HG03139 (cell line): ENCODE measurements at regions not wholly inside any gene's neighbourhood (a gene's known extent, or its start where the extent isn't known, plus 50 kb on each side); places are given as distances from the start of the nearest gene placed in this dataset.

Experiments
- ATAC-seq: cut with Tn5 transposase; IDR thresholded peaks from one replicate; pipeline ENCODE4 v1.9.1; 2021; ENCODE audit not compliant: unreplicated experiment

- no peak for ATAC-seq
Observed at GRCh38 chr6:113576310-113576709, 280.8 kb upstream of the MARCKS start.

DNA sequence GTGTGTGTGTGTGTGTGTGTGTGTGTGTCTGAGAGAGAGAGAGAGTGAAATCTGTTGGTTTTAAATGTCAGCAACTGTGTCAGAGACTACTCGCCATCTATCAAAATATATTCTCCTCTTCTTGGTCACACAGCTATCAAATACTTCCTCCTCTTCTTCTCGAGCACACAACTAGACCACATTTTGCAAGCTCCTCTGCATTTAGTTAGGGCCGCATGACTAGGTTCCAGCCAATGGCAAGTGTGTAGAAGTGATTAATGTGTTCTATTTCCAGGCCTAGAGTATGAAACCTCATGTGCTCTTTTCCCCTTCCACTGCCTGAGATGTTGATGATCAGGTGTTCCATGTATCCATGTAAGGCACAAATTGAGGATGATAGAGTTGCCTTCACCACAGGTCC, 278.5 kb upstream of the MARCKS start:
- ATAC-seq: no peak

DNA sequence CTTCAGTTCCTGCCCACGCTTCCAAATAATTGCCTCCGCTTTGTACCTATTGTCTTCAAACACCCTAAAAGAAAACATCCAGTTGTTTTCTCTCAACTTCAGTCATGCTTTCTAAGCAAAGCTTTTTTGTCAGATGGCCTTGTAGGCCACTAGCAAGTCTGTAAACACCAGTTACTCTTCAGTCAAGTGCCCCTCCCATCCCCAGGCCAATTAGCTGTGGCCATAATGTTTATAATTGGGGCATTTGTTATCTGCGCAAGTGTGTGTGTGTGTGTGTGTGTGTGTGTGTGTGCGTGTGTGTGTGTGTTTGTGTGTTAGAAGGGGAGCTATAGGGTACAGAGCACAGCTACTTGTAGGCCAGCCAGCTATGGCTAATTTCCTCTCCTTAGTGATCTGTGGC, 272.4 kb upstream of the MARCKS start:
- no peak for ATAC-seq

DNA sequence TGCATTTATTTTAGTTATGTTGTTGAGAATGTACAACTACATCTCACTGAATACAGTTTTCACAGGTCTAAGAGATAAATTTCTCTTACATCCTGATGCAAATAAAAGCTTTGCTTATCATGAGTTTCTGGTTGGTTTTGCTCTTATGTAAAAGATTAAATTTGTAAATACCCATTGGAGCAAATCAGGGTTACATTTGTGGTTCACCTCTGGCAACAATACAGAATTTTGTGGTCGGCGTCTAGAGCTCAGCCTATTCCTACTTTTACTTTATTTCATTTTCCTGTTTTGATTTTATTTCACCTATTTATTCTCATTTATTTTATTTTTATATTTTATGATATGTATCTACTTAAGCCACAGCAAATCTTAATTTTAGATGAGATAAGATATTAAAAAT, 271.9 kb upstream of the MARCKS start:
- no peak for ATAC-seq

DNA sequence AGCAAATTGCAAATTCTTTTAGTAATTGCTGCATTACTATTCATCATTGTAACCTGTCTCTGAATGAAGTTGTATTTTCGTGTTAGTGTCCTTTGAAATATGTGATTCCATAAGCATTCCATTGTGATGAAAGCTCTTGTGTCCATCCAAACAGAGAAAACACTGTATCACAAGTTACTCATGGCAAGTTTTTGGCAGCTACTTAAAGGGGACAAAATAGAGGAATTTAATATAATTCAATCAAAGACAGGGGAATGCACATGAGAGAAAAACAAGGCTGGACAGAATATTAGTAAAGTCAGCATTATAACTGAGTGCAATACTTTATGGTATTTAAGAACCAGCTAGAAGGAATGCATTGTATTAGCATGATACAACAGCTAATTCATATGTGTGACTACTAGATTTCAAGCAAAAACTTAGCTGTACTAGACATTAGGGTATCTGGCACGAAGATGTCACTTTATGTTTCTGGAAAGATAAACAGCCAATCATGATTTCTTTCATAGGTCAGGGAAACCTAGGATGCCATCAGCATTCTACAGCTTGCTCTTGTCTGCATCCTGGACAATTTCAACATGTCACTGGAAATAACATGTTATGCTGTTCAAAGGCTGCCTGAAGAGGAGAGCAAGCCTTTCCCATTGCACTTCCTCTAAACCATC, 270.6 kb upstream of the MARCKS start:
- no peak for ATAC-seq

DNA sequence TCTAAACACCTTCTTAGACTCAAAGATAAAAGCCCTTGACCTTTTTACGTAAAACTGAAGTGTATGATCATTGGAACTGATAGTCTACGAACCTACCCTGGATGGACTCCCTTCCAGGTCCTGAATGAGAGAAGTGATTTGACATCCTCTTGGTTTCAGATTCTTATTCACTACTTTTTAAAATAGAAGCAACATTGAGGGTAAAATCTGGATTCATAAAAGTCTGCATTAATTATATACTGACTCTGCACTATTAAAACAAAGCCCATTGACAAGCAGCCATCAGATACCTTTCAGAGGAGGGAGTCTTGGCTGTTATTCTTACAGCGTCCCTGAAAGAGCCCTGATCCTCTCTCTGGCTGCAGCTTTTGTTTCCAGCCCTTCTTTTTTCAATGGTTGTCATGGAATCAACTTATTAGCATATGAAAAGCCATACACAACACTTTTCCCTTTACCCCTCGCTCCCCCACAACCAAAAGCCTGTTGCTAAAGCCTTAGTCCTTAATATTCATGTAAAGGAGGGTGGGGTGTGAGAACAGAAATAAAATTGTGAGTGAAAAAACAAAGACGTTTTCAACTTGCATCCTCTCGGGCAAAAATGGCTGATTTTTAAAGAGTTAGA, 270.0 kb upstream of the MARCKS start:
- ATAC-seq: no peak

DNA sequence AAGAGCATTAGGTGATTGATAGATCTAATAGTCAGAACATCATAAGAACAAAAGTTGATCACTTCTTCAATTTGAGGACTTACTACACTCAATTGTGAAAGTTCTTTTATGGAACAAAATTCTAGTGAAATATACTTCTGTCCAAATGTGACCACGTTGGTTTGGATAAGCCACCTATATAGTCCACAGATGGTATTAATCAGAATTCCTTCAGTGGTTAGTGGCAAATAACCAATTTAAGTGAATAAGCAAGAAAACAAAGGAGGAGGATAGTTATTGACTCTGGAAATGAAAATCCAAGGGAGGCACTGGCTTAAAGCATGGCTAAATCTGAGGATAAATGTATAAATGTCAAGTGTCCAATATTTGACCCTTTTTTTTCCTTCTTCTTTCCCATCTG, 268.5 kb upstream of the MARCKS start:
- ATAC-seq: no peak

- no peak for ATAC-seq
Observed at GRCh38 chr6:113591896-113592827, 265.0 kb upstream of the MARCKS start.

GRCh38 chr6:113594726-113595125, 262.4 kb upstream of the MARCKS start:
- no peak for ATAC-seq

GRCh38 chr6:113595911-113596376, 261.2 kb upstream of the MARCKS start:
- ATAC-seq: no peak

- no peak for ATAC-seq
Observed at GRCh38 chr6:113596387-113597230, 260.5 kb upstream of the MARCKS start.

- ATAC-seq: no peak
Observed at GRCh38 chr6:113597231-113597583, 259.9 kb upstream of the MARCKS start.

DNA sequence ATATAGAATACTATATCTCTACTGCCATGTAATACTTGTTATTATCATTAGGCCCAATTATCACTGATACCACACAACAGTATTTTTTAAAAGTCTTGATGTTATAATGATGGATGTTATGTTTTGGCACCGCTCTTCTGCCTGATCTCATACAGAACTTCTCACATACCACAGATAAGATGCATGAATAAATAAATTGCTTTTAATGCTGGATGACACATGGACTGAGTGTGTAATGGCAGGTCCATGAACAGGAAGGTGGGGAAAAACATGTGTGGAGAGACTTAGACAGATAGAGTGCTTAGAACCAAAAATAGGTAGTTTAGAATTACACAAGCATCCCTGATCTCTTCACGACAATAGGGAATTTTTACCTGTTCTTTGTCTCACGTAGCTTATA, 258.4 kb upstream of the MARCKS start:
- no peak for ATAC-seq

DNA sequence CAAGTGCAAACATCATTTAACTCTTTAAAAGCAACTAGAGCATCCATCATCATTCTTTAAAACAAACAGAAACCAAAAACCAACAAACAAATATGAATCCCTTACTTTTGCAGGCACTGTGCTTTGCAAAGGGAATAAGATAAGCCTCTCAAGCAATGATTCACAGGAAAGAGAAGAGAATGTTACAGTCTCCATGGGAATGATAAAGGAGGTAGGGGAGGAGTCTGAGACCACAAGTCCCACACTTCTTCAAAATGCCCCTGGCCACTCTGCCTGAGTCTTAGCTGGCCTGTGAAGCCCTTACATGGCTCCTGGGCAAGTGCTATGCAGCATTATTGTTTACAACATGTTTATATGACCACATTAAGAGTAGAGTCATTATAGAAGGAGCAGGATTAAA, 257.7 kb upstream of the MARCKS start:
- ATAC-seq: no peak

DNA sequence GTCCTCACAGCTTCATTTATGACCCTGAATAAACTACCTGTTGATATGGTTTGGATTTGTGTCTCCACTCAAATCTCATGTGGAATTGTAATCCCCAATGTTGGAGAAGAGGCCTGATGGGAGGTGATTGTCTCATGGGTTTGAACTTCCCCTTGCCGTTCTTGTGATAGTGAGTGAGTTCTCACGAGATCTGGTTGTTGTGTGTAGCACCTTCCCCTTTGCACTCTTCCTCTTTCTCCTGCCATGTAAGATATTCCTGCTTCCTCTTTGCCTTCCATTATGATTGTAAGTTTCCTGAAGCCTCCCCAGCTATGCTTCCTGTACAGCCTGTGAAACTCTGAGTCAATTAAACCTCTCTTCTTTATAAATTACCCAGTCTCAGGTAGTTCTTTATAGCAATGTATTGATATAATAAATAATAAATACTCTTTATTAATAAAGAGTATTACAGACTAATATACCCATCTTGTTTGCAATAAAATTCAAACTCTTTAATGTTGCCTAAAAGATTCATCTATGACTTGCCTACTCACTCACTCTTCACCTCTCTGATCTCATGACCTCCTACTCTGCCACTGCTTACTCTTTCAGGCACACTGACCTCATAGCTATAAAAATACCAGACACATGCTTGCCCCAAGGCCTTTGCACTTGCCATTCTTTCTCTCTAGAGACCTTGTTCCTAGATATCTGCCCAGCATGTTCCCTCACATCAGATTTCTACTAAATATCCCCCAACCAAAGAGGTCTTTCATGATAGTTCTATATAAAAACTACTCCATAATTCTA, 256.4 kb upstream of the MARCKS start:
- ATAC-seq: no peak

- ATAC-seq: no peak
Observed at GRCh38 chr6:113607821-113608545, 249.2 kb upstream of the MARCKS start.

DNA sequence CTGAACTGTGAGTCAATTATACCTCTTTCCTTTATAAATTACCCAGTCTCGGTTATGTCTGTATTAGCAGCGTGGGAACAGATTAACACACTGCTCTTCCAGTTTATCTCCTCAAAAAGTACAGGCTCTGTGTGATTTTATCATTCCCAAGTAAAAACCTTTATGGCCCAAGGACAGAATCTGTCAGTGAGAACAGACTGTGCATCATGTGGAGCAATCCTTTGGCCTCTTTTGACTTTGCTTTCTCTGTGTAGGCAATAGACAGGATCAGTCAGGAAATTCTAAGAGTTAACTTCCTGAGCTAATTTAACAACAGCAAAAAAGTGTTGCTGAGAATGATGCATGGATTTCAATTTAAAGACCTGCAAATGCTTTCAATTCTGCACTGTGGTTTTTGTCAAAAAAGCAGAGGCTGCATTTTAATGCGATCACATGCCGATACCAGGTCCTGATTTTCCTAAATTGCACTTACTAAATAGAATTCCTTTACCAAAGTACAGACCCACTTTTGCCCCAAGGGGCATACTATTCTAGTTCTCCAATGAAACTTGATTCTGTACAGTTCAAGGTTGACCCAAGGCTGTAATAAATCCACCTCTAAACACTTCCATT, 246.7 kb upstream of the MARCKS start:
- ATAC-seq: no peak

GRCh38 chr6:113616701-113617274, 240.4 kb upstream of the MARCKS start:
- no peak for ATAC-seq

DNA sequence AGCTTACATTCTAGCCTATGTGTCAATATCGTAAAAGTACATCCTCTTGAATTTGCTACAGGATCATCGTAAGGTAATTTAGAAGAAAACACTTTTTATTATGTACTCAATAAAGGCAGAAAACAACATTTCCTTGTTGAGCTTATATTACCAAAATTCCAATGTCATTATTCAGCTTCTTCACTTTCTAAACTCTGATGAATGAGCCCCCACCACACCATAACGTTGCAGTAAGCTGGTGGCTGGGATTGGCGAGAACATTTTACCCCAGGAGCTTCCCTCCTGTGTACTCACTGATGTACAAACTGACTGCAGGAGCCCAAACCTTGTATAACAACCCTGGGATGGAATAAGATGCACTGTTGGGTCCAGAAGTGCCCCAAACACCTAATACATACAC, 238.1 kb upstream of the MARCKS start:
- ATAC-seq: no peak
